HG03095 (cell line): ENCODE measurements at regions not wholly inside any gene's neighbourhood (a gene's known extent, or its start where the extent isn't known, plus 50 kb on each side); places are given as distances from the start of the nearest gene placed in this dataset.
A peak's percentile ranks its signal among the peaks of the same experiment; 100 is the strongest.
"Not testable (repeated sequence)": the region's sequence is repeated elsewhere in the genome, so short reads cannot be mapped to it uniquely, and the experiment has no call there.

Experiments used
- ATAC-seq: cut with Tn5 transposase; IDR thresholded peaks from one replicate; pipeline ENCODE4 v1.9.1; 2021; ENCODE audit warnings: moderate library complexity; ENCODE audit not compliant: unreplicated experiment

DNA sequence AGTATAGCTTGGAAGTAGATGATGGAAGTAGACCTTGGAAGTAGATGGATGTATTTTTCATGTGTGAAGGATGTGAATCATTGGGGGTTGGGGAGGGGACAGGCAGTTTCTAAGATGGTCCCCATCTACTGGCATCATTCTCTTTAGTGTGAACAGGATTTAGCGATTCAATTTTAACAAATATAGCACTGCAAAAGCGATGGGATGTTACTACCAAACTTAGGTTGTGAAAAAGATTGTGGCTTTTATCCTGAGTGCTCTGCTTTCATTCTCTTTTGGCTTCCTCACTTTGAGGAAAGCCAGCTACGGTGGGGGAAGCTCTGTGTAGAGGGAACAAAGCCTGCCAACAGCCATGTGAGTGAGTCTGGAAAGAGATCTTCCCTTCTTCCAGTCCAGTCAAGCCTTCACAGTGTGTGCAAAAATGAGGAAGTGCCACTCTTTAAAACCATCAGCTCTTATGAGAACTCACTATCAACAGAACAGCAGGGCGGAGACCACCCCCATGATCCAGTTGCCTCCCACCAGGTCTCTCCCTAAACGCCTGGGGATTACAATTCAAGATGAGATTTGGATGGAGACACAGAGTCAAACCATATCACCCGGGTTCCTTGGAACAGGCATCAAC is 441.4 kb downstream of the SH3GL2 start:
- ATAC-seq: no peak

DNA sequence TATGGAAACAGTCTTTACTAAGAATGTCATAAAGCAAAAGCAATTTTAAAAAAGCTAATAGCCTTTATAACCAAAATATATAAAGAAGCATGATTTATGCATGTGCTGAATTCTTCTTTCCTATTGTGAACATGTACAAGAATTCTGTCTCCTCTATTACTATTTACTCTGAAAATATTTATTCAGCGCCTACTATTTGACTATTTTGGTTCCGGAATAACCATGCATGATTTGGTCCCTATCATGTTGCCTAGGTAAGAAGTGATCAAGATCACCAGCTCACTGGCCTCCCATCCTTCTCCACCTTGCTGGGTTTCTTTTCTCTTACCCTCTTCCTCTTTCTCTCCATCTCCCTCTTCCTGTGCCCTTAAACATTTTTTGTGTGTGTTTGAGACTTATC is 443.8 kb downstream of the SH3GL2 start:
- ATAC-seq: no peak

DNA sequence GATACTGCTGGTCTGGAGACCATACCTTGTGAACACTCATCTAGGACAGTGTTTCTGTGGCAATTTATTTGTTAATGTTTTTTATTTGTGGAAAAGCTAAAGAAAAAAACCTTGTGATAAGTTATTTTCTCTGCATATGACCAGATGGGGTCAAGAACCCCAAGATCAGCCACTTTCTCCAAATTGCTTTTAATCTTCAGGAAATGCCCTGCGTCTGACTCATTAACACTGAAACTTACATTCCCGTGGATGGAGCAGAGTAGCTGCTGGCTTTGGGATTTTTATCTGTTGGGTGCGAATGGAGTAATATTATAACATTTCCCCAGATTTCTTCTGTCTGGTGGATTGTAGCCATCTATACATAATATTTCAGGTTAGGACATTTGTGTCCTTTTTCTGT is 444.5 kb downstream of the SH3GL2 start:
- ATAC-seq: no peak

DNA sequence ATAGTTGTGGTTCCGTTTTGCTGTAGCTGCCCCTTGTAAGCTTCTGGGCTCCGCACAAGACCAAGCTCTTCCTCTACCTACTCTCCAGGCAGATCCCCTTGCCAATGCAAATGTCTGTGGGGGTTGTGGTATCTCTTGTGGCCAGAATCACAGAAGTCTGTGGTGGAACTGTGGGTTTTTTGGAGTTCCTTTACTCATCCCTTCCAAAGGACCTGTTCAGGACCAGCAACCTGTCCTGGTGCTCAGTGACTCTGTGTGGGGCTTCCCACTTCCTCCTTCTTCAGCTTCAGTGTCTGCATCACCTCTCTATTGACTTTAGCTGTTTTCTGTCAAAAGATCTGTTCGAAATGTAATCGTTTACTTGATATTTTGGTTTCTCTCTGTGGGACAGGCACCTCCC is 441.3 kb upstream of the ADAMTSL1 start:
- no peak for ATAC-seq

DNA sequence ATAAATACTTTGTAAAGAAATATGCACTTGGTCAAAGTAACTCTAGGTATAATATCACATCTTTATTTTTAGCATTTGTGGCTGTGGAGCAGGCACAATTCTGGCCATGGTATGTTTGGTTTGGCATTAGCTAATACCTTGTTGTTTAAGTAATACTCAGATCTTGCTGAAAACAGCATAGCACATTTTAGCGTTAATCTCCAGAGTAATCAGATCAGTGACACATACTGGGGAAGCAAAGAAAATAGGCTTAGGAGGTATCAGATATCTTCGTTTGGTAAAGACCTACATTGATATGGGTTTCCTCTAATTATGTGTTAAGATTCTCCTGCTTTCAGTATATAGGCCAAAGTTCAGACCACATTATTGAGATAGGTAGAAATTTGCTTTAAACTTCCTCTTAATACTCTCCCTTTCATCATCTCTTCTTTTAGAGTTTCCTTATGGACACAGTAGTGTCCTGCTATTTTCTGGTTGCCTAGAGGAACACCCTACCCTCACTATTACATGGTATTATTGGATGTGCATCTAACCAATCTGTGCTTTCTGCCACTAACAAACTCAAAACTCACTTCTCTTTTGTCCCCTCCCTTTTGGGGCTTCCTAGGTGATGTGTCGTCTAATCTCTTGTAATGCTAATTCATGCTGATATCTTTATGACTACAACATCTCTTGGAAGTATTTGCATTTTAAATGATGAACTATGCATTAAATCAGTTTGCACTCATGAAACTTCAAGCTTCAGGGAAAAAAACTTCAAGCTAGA is 437.3 kb upstream of the ADAMTSL1 start:
- no peak for ATAC-seq

DNA sequence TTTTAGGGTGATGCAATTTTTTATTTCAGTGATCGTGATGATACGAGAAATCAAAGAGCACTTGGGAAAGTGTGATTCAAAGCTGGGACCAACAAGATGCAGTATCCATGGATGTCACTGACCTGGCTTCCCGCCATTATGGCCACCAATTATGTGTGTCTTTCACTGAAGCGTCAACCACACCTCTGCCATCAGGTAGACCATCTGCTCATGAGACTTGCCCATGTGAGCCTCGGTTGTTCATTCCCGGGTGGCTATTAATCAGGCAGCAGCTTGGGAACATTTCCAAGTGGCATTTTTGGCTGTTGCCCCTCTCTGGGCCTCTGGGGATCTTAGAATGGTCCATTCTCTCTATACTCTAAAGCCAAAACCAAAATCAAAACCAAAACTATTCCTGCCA is 436.0 kb upstream of the ADAMTSL1 start:
- no peak for ATAC-seq

DNA sequence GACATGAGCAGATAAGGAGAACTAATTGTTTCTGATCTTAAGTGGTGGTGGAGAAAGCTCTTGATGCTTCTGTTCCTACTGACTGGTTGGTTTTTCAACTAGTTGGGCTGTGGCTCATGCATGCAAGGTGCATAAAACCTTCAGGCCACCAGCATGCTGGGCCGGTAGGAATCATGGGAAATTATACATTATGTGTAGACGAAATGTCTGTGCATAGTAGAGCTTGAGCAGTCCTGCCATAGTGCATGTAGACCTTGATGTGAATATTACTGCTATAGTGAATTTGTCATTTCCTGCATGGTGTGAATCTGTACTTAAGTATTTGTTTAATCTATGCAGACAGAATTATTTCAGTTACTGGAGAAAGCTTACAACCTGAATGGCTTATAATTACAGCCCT is 433.6 kb upstream of the ADAMTSL1 start:
- no peak for ATAC-seq

DNA sequence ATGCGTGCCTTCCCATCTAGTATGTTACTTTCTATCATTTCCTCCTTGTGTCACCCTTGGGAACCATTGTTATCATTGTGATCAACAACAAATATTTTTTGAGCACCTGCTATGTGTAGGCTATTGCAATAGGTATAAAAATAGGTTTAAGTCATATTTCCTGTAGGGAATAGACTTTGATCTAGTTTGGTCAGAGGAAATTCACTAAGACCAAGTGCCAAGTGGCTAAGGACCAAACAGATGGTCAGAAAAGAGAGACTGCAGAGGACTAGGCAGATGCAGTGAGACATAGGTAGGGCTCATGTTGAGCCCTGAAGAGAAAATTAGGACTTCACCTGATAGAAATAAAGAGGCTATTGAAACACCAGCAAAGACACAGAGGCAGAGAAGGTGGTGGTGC is 430.0 kb upstream of the ADAMTSL1 start:
- no peak for ATAC-seq

DNA sequence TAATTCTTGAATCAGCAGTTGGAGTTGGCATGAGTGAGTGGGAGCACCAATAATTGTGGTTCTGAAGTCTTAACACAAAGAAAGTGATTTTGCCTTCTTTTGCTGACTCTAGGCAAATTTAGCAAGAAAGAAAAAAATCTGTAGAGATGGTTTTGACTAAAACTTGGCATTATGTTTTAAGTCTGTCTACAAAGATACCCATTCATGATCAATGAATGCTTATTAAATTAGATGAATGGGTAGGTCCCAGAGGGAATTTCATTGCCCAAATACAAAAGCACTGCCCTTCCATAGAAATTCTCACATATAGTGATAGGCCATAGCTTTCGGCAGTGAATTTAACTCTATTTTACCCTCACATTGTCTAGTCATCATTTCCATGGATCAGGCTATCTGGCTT is 428.6 kb upstream of the ADAMTSL1 start:
- no peak for ATAC-seq

DNA sequence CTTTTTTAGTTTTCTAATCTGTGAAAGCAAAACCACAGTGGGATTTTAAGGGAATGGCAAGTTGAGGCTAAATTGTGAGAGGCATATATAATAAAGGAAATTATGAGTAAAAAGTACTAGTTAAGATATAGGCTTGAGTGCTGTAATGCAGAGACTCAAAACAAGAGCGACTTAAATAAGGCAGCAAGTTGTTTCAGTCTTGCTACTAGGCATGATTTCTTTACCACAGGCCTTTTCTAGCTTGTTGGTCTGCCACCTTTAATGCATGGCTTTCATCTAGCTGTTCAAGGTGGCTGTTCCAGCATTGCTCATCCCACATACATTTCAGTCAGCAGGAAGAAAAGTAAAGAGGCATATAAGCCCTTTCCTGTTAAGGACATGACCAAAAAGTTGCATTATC is 427.9 kb upstream of the ADAMTSL1 start:
- ATAC-seq: no peak

DNA sequence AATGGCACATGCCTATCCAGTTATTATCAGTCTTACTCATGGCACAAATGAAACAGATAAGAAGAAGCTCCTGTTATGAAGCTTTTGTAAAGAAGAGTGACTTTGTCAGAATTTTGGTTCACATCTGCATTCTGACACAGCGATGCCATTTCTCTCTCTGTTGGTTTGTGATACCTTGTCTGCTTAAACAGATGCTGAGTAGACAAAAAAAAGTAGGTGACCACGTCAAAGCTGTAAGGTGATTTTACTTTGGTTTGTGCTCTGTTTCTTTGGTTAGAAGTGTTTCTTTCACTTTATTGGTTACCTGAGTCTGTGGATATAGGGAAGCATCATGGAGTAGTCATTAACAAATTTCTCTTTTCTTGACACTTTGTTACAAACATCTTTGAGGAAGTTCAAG is 422.3 kb upstream of the ADAMTSL1 start:
- no peak for ATAC-seq

DNA sequence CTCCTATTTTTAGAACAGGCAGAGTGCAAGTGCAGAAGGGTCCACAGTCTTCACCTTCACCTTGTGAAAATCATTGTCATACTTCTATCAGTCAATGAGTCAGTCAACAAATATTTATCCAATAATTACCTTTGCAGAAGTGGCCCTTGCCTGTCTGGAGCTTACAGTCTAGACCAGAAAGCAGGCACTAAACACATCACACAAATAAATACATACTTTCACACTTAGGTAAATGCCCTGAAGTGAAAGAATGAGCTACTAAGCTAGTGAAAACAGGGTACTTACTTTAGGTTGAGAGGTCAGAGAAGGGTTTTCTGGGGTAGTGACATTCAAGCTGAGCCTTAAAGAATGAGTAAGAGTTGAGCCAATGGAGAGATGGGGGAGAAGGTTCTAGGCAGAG is 421.9 kb upstream of the ADAMTSL1 start:
- ATAC-seq: no peak

DNA sequence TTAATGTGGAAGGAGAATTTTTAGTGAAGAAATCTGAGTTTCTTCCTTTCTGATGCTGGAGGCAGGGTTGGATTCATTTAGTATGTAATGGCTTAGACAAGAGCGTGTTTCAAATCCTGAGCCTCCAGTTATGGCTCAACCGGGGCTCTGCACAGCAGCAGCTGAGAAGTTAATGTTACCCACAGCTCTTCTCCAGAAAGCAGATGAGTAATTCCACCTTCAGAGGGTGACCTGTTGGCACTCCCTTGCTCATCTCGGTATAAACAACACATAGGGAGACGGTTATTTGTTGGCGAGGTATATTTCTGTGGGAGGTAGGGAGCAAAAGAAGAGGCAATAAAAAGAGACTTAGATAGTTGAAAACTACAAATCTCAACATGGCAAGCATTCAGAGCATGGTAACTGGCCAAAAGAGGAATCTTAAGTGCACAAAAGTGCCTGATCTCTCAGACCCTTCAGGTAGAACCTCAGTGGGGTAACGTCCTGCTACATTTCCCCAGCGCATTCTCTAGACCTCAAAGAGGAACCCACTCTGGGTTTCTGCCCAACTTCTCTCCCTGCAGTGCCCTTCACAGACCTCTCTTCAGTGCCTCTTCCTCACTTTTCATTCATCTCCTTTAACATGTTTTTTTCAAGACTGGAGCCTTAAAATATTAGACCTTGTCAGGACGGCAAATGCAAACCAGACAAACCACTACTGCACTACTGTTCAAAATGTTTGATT is 417.5 kb upstream of the ADAMTSL1 start:
- no peak for ATAC-seq

DNA sequence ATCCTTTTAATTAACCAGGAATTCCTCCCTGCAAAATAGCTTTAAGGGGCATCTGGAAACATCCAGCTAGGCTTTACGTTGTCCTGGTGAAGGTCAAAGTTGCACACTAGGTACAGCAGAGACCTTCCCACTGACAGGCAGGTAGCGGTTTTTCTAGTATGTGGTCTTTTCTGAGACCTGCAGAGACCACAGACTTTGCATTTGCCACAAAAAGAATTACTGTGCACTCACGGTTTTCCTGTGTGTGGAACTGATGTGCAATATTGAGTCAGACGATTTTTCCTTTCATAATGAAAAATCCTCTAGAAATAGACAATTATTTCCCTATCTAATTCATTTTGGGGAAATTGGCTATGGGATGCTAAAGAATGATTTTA is 417.0 kb upstream of the ADAMTSL1 start:
- peak; percentile 86 for ATAC-seq

DNA sequence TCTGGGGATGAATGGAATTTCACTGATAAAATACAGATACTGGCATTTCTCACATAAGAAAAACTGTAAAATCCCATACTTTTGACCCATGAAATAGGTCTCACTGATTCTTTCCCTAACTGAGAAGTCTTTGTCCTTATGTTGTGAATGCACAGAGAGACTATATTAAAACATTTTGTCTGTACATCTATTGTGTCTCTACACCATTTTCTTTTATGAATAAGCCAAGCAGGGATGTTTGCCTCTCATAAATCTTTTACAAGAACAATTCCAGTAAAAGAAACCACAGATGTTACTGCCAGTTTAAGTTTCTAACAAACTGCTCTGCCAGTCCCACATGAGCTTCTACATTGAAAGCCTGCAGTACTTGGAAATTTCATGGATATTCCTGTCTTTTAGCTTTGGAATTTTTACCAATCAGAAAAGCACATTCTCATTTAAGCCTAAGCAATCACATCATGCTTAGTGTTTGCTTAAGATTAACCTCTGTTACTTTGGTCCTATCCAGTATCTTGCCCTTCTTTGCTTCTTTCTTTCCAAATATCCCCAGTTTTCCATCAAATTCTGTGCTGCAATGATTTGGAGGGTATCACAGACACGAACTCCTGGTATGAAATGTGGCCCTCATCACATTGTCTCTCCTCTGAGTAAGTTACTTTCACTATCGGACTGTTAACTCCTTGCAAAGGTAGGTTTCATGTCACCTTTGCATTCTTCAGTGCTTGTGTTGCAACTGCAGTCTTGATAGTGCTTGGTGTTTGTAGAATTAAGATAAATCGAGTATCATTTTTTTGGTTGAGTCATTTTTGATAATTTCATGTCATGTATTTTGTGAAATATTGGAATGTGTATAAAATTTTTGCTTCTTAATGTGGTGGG is 415.1 kb upstream of the ADAMTSL1 start:
- no peak for ATAC-seq

DNA sequence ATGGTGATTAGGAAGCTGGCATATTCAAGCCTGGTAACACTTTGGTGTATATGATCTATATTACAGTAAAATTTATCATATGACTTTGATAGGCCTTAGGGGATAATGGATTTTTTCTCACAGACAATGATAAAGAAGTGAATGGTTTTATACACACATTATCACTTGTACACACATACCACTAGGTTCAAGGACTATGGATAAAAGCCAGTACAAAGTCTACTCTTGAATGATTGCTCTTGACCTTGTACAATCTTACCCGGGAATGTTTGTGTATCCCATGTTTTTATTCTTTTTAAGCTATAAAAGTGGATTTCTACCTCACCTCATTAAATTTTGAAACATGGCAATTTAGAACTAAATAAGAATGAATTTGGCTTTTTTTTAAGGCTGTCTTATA is 414.5 kb upstream of the ADAMTSL1 start:
- ATAC-seq: no peak

DNA sequence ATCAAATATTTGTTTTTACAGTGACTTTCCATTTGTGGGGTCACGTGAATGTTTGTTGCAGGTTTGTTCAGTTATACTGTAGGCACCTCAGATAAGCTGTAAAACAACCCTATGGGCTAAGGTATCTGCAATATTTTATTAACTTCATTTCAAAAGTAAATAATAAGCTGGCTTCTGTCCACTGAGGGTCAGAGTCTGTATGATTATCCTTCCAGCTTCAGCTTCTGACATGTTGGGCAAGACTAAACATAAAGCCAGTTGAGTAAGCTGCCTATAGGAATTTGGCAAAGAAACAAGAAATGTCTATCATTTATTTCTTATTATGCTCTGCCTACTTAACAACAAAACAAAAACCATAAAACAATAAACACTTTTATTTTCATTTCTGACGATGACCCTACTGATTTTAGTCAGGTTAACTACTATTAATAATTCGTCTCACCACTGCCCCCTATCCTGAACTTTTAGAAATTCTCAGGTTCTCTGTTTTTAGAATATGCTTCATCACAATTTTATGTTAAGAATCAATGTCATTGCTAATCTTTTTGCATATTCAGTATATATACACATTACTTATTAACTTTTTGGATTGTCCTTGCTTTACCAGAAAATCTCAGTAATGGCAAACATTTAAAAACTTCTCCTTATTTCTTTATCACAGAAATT is 413.6 kb upstream of the ADAMTSL1 start:
- no peak for ATAC-seq

DNA sequence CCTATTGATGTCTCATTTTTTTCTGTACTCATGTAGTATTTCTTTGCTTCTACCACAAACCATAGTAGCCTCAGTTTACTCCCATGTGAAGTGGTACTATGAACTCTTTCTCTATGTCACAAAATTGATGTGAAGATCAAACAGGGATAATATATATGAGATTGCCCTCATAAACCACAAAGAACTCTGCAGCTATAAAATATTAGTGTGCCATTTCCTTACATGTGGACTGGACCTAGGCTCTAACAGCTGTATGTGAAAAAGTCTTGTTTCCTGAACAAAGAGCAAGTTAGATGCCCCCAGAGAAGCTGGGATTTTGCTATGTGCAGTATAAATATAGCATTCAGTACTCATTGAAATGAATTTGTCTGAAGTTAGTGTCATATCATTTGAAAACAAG is 412.6 kb upstream of the ADAMTSL1 start:
- no peak for ATAC-seq

DNA sequence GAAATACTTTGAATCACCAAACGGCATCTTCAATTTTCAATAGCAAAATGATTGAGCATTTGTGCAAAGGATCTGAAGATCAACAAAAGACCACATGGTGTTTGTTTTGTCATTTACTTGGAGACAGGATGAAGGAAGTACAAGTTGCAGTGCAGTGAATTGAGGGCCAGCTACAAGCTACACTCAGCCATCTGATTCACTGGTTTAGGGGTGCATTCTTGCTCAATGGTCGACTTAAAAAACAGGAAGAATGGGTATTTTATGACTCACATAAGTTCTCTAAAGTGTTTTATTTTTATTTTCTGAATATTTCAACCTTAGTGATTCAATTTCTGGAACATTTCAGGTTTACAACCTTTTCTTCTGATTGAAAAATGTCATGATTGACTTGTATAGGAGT is 412.1 kb upstream of the ADAMTSL1 start:
- no peak for ATAC-seq

DNA sequence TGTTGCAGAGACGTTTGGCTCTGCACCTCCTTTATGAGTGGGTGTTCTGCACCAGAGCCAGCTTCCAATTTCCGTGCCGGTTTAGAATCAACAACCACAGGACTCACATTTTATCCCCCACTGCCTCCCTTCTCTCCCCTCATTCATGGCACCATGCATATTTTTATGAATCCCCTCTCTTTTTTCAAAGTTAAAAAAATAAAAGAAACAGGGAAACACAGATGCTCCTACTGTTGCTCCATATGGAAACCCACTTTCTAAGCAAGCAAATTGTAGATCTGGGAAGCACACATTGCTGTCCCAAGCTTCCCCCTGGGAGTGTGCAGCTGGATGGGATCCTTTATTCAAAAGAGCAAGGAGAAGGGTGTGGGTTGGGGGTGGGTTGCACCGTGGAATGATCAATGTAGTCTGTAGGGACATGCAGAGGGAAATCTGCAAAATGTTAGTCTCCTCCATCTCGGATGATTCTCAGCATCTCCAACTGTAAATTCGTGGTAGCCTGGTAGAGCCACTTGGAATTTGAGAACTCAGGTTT is 410.0 kb upstream of the ADAMTSL1 start:
- ATAC-seq: no peak

DNA sequence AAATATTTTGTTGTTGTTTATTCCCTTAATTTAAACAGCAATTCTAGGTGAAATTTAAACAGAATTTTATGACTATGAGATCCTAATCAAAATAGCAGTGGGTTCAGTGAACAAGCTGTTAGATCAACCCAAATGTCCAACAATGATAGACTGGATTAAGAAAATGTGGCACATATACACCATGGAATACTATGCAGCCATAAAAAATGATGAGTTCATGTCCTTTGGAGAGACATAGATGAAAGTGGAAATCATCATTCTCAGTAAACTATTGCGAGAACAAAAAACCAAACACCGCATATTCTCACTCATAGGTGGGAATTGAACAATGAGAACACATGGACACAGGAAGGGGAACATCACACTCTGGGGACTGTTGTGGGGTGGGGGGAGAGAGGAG is 407.3 kb upstream of the ADAMTSL1 start:
- ATAC-seq: not testable (repeated sequence)
